SJCRH30 (cell line): ENCODE measurements at regions not wholly inside any gene's neighbourhood (a gene's known extent, or its start where the extent isn't known, plus 50 kb on each side); places are given as distances from the start of the nearest gene placed in this dataset.

ENCODE experiments used
- DNase-seq, 2 experiments: peaks; one replicate each; pipeline ENCODE4 v3.0.0-alpha.2; 2015 to 2020
- H3K27ac ChIP-seq: fragments of 250-450 bp; sonication (Bioruptor Pico); 2 replicates; pipeline ENCODE4 v1.5.1; 2020; ENCODE audit warnings: mild to moderate bottlenecking, moderate library complexity
- H3K27me3 ChIP-seq: fragments of 250-450 bp; sonication (Bioruptor Pico); 2 replicates; pipeline ENCODE4 v1.5.1; 2020; ENCODE audit warnings: mild to moderate bottlenecking, moderate library complexity
- H3K36me3 ChIP-seq: fragments of 250-450 bp; sonication (Bioruptor Pico); 2 replicates; pipeline ENCODE4 v1.5.1; 2020; ENCODE audit warnings: mild to moderate bottlenecking, moderate library complexity
- H3K4me1 ChIP-seq: fragments of 250-450 bp; sonication (Bioruptor Pico); 2 replicates; pipeline ENCODE4 v1.5.1; 2020; ENCODE audit warnings: mild to moderate bottlenecking, moderate library complexity
- H3K4me3 ChIP-seq: fragments of 250-450 bp; sonication (Bioruptor Pico); 2 replicates; pipeline ENCODE4 v1.5.1; 2020; ENCODE audit warnings: mild to moderate bottlenecking, moderate library complexity
- H3K9me3 ChIP-seq: fragments of 250-450 bp; sonication (Bioruptor Pico); replicated peaks from 2 replicates; pipeline ENCODE4 v1.5.1; 2020; ENCODE audit warnings: mild to moderate bottlenecking, moderate library complexity

GRCh38 chr9:89732939-89733324, 128.1 kb downstream of the GADD45G start:
- Histone ChIP-seq H3K27me3 (no peaks in the 10 kb centered on the region), H3K36me3 (no peaks in the 10 kb centered on the region), H3K9me3 (no peaks in the 10 kb centered on the region), H3K4me1 (peaks cover 11% of the 10 kb centered on the region), H3K27ac (no peak overlapping the region), H3K4me3 (no peak overlapping the region)
- no peak for DNase-seq

DNA sequence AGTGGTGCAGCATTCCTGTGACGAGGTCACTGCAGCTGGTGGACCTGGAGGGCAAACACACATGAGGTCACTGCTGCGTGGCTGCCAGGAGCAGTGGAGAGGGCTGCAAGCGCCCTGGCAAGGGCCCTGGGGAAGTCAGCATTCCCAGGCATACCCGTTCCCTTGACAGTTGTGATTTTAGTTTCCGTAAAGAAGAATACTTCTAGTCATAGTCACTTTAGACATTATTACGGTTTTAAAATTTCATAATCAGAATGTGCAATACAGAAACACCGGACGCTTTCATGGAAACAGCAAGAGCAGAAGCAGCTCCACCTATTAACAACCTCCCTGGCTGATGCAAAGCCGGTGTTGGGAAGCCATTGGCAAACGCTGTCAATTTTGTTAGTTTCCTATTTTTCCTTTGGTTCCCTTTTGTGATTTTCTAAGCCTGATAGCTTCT, 129.8 kb downstream of the GADD45G start:
- Histone ChIP-seq H3K27ac (no peak overlapping the region), H3K9me3 (no peaks in the 10 kb centered on the region), H3K36me3 (no peaks in the 10 kb centered on the region), H3K4me3 (no peak overlapping the region), H3K27me3 (no peaks in the 10 kb centered on the region), H3K4me1 (peaks cover 6% of the 10 kb centered on the region)
- no peak for DNase-seq

DNA sequence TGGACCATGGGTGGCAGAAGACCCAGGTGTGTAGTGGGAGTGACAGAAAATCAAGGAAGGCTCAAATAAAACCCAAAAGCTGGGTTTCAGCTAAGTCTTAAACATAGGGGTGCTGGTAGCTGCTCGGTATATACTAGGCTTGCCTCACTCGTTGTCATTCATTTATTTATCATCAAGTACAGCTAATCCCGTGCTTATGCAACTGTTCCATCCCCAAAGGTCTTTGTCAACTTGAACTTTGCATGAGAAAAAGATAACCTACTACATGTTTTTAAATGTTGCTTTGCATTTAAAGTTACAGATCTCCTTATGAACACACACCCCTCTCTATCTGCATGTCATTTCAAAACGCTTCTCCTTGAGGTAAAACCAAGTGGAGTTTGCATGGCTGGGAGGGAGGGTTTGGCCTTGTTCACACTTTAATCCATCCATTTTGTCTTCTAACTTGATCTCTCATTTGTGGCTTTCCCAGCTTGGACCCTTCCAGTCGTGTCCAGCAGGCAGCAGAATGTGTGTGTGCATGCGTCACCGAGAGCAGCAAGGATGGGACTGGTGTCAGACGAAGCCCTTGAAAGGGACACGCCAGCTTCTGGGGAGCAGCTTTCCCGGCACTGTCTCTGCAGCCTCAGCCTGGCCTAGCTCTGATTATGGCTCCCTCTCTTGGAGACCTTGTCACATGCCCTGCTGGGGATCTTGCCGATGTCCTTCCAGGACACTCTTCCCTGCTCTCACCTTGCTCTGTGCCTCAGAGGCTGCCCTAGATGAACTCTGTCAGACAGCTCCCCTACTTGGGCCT, 133.5 kb downstream of the GADD45G start:
- Histone ChIP-seq H3K4me3 (no peak overlapping the region), H3K36me3 (no peaks in the 10 kb centered on the region), H3K27ac (no peak overlapping the region), H3K9me3 (no peaks in the 10 kb centered on the region), H3K4me1 (peaks cover 11% of the 10 kb centered on the region), H3K27me3 (no peaks in the 10 kb centered on the region)
- no peak for DNase-seq

- H3K36me3 ChIP-seq: no peaks in the 10 kb centered on the region
- no peak for DNase-seq
- H3K9me3 ChIP-seq: no peaks in the 10 kb centered on the region
- no peak overlapping the region for H3K4me3 ChIP-seq
- H3K27ac ChIP-seq: no peak overlapping the region
- H3K27me3 ChIP-seq: no peaks in the 10 kb centered on the region
- H3K4me1 ChIP-seq: peaks cover 23% of the 10 kb centered on the region
Observed at GRCh38 chr9:89739511-89739910, 134.7 kb downstream of the GADD45G start.

DNA sequence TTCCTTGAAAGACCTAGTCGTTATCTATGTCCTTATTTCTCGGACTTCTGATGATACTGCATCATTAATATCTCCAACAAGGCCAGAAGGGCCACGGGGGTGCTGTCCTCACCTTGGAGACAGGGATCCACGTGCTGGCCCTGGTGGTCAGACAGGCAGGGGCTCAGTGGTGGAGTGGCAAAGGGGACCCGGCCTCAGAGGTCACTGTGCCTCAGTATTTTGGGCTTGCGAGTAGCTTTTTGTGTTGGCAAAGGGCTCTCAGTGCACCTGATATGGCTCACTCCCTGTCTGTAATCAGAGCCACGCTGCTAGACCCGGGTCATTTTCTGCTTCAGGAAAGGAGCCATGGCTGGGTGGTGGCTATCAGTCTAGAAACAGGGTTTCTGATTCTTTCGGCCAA, 135.1 kb downstream of the GADD45G start:
- Histone ChIP-seq H3K27me3 (no peaks in the 10 kb centered on the region), H3K4me3 (no peak overlapping the region), H3K27ac (no peak overlapping the region), H3K9me3 (no peaks in the 10 kb centered on the region), H3K4me1 (peaks cover 24% of the 10 kb centered on the region), H3K36me3 (no peaks in the 10 kb centered on the region)
- no peak for DNase-seq

- no peak for DNase-seq
- H3K36me3 ChIP-seq: no peaks in the 10 kb centered on the region
- H3K4me3 ChIP-seq: no peak overlapping the region
- H3K27ac ChIP-seq: no peak overlapping the region
- H3K27me3 ChIP-seq: no peaks in the 10 kb centered on the region
- peaks cover 32% of the 10 kb centered on the region for H3K4me1 ChIP-seq
- H3K9me3 ChIP-seq: no peaks in the 10 kb centered on the region
Observed at GRCh38 chr9:89740722-89741121, 135.9 kb downstream of the GADD45G start.

GRCh38 chr9:89742660-89743059, 137.8 kb downstream of the GADD45G start:
- peak overlapping the region; percentile 89 for H3K27ac ChIP-seq
- no peak overlapping the region for H3K4me3 ChIP-seq
- no peaks in the 10 kb centered on the region for H3K9me3 ChIP-seq
- H3K36me3 ChIP-seq: no peaks in the 10 kb centered on the region
- peaks cover 45% of the 10 kb centered on the region for H3K4me1 ChIP-seq
- no peak for DNase-seq
- no peaks in the 10 kb centered on the region for H3K27me3 ChIP-seq

DNA sequence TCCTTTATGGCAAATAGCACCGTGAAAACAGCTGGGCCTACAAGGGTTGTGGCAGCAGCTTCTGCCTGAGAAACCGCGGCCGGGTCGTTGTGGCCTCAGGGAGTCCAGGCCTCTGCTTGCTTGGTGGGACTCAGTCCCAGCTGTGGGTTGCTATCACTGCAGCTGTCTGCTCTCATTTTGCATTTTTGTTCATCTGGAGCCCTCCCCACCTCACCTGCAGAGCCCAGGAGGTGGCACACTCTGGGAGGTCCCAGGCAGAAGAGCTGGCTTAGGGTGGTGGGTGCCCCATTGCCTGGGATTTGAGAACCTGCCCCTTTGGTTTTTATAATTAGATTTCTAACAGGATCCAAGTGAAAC, 138.4 kb downstream of the GADD45G start:
- H3K4me3 ChIP-seq: no peak overlapping the region
- H3K27me3 ChIP-seq: no peaks in the 10 kb centered on the region
- peaks cover 45% of the 10 kb centered on the region for H3K4me1 ChIP-seq
- H3K27ac ChIP-seq: peak overlapping the region; percentile 89
- no peaks in the 10 kb centered on the region for H3K9me3 ChIP-seq
- H3K36me3 ChIP-seq: no peaks in the 10 kb centered on the region
- peak; percentile 95 to 98 for DNase-seq

DNA sequence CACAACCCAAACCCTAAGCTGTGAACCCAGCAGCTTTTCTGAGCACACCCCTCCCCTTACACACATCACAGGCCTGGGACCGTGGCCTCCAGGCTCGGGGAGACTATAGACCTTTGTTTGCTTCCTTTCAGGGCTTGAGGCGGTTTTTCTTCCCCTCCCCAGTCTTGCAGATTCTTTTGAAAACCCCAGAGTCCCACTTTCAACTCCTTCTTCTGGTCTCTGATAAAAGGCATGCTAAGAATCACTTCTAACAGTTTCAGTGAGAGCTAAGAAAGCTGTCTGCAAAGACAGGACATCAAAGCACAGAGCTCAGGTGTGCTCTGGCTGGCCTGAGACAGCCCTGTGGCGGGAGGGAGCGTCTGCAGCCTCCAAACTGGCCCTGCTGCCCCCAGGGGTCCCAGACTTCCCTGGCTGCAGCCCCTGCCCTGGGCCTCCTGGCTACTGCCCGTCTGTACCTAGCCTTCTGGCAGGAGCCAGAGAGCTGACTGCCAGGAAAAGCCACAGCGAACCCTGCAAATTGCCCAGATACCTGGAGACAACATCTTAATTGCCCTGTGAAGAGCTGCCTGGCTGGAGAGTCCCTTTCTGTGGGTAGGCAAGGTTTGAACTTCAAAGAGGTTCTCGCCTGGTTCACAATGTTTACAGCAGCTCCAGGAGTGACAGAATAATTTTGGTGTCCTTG, 138.9 kb downstream of the GADD45G start:
- DNase-seq: peak; percentile 27 to 94
- peaks cover 49% of the 10 kb centered on the region for H3K4me1 ChIP-seq
- no peaks in the 10 kb centered on the region for H3K36me3 ChIP-seq
- H3K27me3 ChIP-seq: no peaks in the 10 kb centered on the region
- H3K4me3 ChIP-seq: no peak overlapping the region
- H3K27ac ChIP-seq: peak overlapping the region; percentile 89
- no peaks in the 10 kb centered on the region for H3K9me3 ChIP-seq

DNA sequence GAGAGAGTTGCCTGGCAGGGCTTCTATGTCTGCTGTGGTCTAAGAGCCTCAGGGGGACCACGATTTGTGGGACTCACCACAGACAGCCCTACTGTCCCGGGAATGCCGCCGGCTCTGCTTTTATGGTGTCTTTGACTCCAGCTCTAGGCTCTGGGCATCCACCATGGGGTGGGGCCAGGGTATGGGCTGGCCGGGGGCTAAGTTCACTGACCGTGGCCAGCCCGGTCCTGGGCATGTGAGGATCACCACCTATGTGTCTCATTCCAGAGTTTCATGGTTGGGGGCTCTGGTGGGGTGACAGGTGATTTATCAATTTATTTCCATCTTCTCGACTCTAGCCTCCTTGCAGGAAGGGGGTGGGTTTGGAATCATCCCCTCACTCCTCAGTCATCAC, 139.4 kb downstream of the GADD45G start:
- Histone ChIP-seq H3K4me1 (peaks cover 49% of the 10 kb centered on the region), H3K36me3 (no peaks in the 10 kb centered on the region), H3K9me3 (no peaks in the 10 kb centered on the region), H3K4me3 (no peak overlapping the region), H3K27ac (peak overlapping the region; percentile 89), H3K27me3 (no peaks in the 10 kb centered on the region)
- no peak for DNase-seq

- Histone ChIP-seq H3K4me1 (peaks cover 51% of the 10 kb centered on the region), H3K9me3 (no peaks in the 10 kb centered on the region), H3K4me3 (no peak overlapping the region), H3K36me3 (no peaks in the 10 kb centered on the region), H3K27me3 (no peaks in the 10 kb centered on the region), H3K27ac (no peak overlapping the region)
- no peak for DNase-seq
Observed at GRCh38 chr9:89744730-89745129, 139.9 kb downstream of the GADD45G start.

DNA sequence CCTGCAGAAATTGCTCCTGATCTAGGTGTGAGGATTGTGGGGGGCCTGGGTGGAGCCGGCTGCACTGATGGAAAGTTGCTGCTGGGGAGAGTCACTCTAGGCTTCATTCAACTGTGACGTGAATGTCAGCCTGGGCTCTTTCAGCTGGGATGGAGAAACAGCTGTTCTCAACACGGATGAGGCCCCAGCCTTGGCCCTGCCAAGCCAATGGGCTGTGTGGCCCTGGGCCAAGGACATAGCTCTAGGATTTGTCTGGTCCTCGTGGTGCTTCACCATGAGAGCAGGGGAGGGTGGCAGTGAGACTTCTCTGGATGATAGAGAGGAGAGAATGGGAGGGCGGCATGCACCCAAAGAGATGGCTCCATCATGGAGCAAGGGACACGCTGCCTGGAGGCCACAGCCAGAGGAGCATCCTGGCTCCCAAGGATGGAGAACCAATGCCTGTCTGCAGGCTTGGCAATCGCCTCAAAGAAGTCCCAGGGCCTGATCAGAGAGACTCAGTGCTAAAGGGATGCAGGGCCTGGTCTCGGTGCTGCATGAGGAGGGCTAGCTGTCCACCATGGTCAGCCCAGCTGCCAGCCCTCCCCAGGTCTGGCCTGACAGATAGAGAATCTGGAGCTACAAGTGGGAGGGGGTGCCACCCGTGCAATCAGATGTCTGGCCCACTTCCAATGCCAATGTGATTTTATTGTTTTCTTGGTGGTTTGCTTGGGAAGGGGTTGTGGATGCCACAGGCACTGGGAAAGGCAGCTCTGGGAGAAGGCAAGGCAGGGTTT, 141.0 kb downstream of the GADD45G start:
- Histone ChIP-seq H3K36me3 (no peaks in the 10 kb centered on the region), H3K27me3 (no peaks in the 10 kb centered on the region), H3K9me3 (no peaks in the 10 kb centered on the region), H3K27ac (no peak overlapping the region), H3K4me3 (no peak overlapping the region), H3K4me1 (peaks cover 60% of the 10 kb centered on the region)
- DNase-seq: peak; percentile 72 to 82

DNA sequence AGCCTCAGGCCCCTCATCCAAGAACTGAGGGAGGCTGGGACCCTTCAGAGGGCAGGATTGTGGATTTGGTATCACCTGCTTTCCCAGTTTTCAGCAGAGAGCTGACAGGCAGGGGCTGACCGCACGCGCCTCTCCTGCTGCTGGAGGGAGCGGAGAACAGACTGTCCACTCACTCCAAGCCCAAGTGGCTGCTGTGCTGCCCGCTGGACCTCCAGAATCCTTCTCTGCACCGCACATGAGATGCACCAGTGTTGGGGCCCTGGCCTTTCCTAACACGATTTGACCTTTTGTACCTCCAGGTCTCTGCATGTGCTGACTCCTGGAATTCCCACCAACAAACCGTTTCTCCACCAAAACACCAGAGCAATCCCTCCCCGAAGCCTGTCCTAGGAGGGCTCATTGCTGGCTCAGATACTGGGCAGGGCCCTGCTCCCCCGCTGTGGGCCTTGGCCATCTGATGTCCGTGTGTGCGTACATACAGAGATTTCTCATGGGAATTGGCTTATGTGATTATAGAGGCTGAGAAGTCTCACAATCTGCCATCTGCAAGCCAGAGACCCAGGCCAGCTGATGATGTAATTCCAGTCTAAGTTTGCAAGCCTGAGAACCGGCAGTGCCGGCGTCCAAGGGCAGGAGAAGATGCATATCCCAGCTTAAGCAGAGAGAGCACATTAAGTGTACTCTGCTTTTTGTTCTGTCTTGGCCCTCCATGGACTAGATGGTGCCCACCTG, 141.7 kb downstream of the GADD45G start:
- no peaks in the 10 kb centered on the region for H3K27me3 ChIP-seq
- peak; percentile 35 to 65 for DNase-seq
- H3K27ac ChIP-seq: no peak overlapping the region
- peaks cover 67% of the 10 kb centered on the region for H3K4me1 ChIP-seq
- no peak overlapping the region for H3K4me3 ChIP-seq
- H3K9me3 ChIP-seq: no peaks in the 10 kb centered on the region
- H3K36me3 ChIP-seq: no peaks in the 10 kb centered on the region

DNA sequence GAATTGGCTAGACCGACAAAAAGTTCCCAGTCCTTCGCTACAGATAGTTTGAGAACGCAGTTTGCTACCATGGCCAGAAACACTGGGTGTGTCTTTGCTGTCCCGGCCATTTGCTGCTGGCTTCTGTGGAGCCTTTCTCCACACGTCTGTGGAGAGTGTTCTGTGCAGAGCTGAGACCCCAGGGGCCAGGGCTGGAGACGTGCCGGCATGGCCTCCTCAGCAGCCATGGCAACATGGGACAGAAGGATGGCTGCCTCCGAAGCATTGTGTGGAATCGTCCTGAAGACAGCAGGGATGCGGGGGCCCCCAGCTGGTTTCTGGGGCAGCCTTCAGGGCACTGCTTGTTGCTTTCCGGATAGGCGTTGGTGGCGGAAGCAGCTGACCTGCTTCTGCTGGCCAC, 142.8 kb downstream of the GADD45G start:
- no peak overlapping the region for H3K27ac ChIP-seq
- H3K36me3 ChIP-seq: no peaks in the 10 kb centered on the region
- no peaks in the 10 kb centered on the region for H3K9me3 ChIP-seq
- peaks cover 66% of the 10 kb centered on the region for H3K4me1 ChIP-seq
- no peak overlapping the region for H3K4me3 ChIP-seq
- DNase-seq: no peak
- H3K27me3 ChIP-seq: no peaks in the 10 kb centered on the region
